ENCODE measurements at regions not wholly inside any gene's neighbourhood (a gene's known extent, or its start where the extent isn't known, plus 50 kb on each side); places are given as distances from the start of the nearest gene placed in this dataset.
"Not testable (repeated sequence)": the region's sequence is repeated elsewhere in the genome, so short reads cannot be mapped to it uniquely, and the experiment has no call there.

- DNase-seq (ENCODE audit: low spot score) = no peak
These were observed 179.7 kb downstream of the FOXG1 start for GRCh38 chr14:28946267-28946666.

- no peak for DNase-seq (ENCODE audit: low spot score)
These were observed 182.9 kb downstream of the FOXG1 start for GRCh38 chr14:28949503-28949902.

- DNase-seq (ENCODE audit: low spot score) = no peak
These were observed 185.6 kb downstream of the FOXG1 start for GRCh38 chr14:28952161-28952560.

- no peak for DNase-seq (ENCODE audit: low spot score)
These were observed 186.1 kb downstream of the FOXG1 start for GRCh38 chr14:28952666-28953065.

GRCh38 chr14:28953973-28954372 lies 187.4 kb downstream of the FOXG1 start:
- no peak for DNase-seq (ENCODE audit: low spot score)

GRCh38 chr14:28966416-28967233 lies 200.0 kb downstream of the FOXG1 start:
- DNase-seq (ENCODE audit: low spot score) = no peak

- DNase-seq (ENCODE audit: low spot score) = no peak
These were observed 208.5 kb downstream of the FOXG1 start for GRCh38 chr14:28975084-28975483.

- DNase-seq (ENCODE audit: low spot score) = no peak
These were observed 215.6 kb downstream of the FOXG1 start for GRCh38 chr14:28982228-28982627.

GRCh38 chr14:28983279-28983678 lies 216.7 kb downstream of the FOXG1 start:
- no peak for DNase-seq (ENCODE audit: low spot score)

- no peak for DNase-seq (ENCODE audit: low spot score)
These were observed 220.9 kb downstream of the FOXG1 start for GRCh38 chr14:28987516-28987915.

- DNase-seq (ENCODE audit: low spot score) = not testable (repeated sequence)
These were observed 230.6 kb downstream of the FOXG1 start for GRCh38 chr14:28997196-28997595.

GRCh38 chr14:28999656-29000055 lies 233.1 kb downstream of the FOXG1 start:
- no peak for DNase-seq (ENCODE audit: low spot score)

GRCh38 chr14:29005647-29006046 lies 239.1 kb downstream of the FOXG1 start:
- no peak for DNase-seq (ENCODE audit: low spot score)

GRCh38 chr14:29007990-29008389 lies 241.4 kb downstream of the FOXG1 start:
- no peak for DNase-seq (ENCODE audit: low spot score)

- peak; percentile 9 for DNase-seq (ENCODE audit: low spot score)
These were observed 249.7 kb downstream of the FOXG1 start for GRCh38 chr14:29016050-29016900.

- not testable (repeated sequence) for DNase-seq (ENCODE audit: low spot score)
These were observed 256.9 kb downstream of the FOXG1 start for GRCh38 chr14:29023505-29023904.

- not testable (repeated sequence) for DNase-seq (ENCODE audit: low spot score)
These were observed 260.9 kb downstream of the FOXG1 start for GRCh38 chr14:29027441-29027840.

GRCh38 chr14:29027941-29028705 lies 261.5 kb downstream of the FOXG1 start:
- DNase-seq (ENCODE audit: low spot score) = not testable (repeated sequence)

GRCh38 chr14:29028973-29029582 lies 262.5 kb downstream of the FOXG1 start:
- DNase-seq (ENCODE audit: low spot score) = peak; percentile 12

- no peak for DNase-seq (ENCODE audit: low spot score)
These were observed 263.5 kb downstream of the FOXG1 start for GRCh38 chr14:29030121-29030520.

- no peak for DNase-seq (ENCODE audit: low spot score)
These were observed 264.4 kb downstream of the FOXG1 start for GRCh38 chr14:29030970-29031369.

- no peak for DNase-seq (ENCODE audit: low spot score)
These were observed 268.5 kb downstream of the FOXG1 start for GRCh38 chr14:29035134-29035533.
